GM12865 (cell line): ENCODE measurements at regions not wholly inside any gene's neighbourhood (a gene's known extent, or its start where the extent isn't known, plus 50 kb on each side); places are given as distances from the start of the nearest gene placed in this dataset.

Source experiments
- DNase-seq: peaks from one replicate; pipeline ENCODE4 v3.0.0; 2010; ENCODE audit warnings: low read depth
- H3K4me3 ChIP-seq: 2 replicates; pipeline ENCODE4 v1.5.1; 2011; ENCODE audit warnings: mild to moderate bottlenecking, low read depth, low read length, control low read depth
- TF ChIP-seq, protein P1 (sequence below): IDR thresholded peaks from 2 replicates; pipeline ENCODE4 v1.5.1; 2011; ENCODE audit warnings: low read length, control low read depth, low read depth, inconsistent platforms; ENCODE audit not compliant: insufficient read depth; ENCODE audit errors: missing control alignments

DNA sequence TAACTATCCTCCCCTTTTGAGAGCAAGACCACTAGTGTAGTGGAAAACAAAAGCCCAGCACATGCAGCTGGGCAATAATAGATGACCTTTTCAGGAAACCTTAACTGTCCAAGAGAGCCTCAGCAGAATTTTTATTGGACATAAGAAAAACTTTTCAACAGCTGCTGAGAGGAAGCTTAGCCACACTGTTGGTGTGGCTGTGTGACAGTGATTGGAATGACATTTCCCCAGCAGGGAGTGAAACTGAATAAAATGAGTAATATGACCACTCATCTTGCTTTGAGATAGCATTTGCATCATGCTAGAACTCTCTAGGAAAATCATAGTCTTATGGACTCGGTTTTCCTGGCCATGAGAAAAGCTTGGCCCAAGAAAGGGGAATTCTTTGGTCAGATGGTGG, 687.8 kb downstream of the SLCO4C1 start:
- H3K4me3 ChIP-seq = no peak overlapping the region
- TF ChIP-seq, protein P1, sequence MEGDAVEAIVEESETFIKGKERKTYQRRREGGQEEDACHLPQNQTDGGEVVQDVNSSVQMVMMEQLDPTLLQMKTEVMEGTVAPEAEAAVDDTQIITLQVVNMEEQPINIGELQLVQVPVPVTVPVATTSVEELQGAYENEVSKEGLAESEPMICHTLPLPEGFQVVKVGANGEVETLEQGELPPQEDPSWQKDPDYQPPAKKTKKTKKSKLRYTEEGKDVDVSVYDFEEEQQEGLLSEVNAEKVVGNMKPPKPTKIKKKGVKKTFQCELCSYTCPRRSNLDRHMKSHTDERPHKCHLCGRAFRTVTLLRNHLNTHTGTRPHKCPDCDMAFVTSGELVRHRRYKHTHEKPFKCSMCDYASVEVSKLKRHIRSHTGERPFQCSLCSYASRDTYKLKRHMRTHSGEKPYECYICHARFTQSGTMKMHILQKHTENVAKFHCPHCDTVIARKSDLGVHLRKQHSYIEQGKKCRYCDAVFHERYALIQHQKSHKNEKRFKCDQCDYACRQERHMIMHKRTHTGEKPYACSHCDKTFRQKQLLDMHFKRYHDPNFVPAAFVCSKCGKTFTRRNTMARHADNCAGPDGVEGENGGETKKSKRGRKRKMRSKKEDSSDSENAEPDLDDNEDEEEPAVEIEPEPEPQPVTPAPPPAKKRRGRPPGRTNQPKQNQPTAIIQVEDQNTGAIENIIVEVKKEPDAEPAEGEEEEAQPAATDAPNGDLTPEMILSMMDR = no peak
- no peak for DNase-seq

DNA sequence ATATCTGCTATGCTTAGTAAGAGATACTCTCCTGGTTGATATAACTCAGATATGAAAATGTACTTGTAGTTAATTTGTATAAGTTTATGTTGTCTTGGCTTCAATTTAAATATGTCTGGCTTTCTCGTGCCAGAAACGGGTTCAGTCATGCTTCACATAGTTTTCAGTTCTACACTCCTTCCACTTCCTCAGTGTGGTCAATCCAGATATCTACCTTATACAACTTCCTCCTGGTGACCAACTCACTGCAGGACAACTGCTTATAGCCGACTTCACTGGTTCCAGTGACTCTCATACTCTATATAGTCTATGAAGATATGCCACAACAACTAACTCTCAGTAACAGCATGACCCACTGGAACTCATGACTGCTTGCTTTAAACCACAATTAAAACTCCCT, 690.4 kb downstream of the SLCO4C1 start:
- H3K4me3 ChIP-seq = no peak overlapping the region
- TF ChIP-seq, protein P1 = no peak
- DNase-seq = no peak

DNA sequence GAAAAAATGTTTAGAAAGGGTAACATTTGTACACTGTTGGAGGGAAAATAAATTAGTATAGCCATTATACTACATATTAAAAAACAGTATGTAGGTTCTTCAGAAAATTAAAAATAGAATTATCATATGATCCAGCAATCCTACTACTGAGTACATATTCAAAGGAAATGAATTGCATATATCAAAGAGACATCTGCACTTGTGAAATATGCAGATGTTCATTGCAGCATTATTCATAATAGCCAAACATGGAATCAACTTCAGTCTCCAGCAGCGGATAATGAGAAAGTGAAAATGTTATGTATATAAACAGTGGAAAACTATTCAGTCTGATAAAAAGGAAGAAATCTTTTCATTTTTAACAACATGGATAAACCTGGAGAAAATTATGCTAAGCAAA, 695.5 kb downstream of the SLCO4C1 start:
- H3K4me3 ChIP-seq = no peak overlapping the region
- DNase-seq = no peak
- TF ChIP-seq, protein P1 = no peak

DNA sequence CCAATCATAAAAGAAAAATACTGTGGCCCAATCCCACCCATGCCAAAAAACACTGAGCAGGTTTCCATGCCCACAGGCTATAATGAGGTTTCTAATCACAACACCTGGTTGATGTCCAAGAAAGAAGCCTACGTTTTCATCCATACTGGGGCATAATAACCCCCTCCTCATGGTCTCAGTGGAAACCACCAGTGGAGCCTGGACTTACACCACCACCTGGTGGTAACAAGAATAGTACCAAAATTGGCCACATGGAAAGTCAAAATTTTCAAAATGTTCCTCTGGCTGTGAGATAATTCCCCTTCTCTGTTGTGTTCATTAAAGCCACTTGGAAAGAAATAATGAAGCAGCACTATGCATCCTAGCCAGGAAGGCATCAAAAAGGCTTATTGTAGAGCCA, 687.3 kb upstream of the ST8SIA4 start:
- peak; percentile 5 for DNase-seq
- H3K4me3 ChIP-seq = no peak overlapping the region
- TF ChIP-seq, protein P1 = peak; percentile 39

DNA sequence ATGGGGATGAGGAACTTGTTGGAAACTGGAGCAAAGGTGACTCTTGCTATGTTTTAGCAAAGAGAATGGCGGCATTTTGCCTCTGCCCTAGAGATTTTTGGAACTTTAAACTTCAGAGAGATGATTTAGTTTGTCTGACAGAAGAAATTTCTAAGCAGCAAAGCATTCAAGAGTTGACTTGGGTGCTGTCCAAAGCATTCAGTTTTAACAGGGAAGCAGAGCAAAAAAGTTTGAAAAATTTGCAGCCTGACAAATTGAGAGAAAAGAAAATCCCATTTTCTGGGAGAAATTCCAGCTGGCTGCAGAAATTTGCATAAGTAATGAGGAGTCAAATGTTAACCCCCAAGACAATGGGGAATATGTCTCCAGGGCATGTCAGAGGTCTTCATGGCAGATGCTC, 682.3 kb upstream of the ST8SIA4 start:
- TF ChIP-seq, protein P1 = no peak
- no peak for DNase-seq
- H3K4me3 ChIP-seq = no peak overlapping the region

DNA sequence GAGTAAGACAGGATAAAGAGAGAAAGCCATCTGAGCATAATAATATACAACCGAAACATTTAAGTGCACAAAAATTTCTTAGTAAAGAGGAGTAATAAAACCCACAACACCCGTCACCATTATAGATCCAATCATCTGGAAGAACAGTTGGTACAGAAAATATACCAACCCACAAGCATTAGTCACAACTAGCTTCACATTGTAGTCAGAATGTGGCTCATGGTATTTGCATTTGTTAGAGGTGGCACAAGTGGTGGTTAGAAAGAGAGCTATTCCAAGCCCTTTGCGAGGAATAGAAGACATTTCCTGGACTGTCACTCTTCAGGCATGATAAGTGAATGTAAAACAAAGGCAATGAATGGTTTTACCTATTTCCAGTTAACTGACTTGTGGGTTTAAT, 677.5 kb upstream of the ST8SIA4 start:
- TF ChIP-seq, protein P1 = no peak
- H3K4me3 ChIP-seq = no peak overlapping the region
- DNase-seq = no peak

DNA sequence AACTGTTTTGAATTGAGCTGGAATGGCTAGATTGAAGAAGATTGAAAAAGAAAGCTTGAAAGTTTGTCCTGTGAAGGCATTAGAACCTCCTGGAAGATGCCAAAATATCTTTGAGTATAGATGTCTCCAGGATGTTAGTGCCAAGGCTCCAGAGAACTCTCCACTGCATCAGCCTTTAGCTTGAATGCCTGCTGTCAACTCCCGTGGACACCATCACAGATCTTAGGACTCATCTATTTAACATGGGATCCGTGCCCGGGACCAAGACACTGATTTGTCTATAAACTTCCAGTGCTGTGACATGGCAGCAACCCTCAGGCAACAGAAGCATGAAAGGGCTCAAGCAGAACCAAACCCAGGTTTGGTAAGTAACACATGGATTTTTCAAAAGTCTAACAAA, 670.9 kb upstream of the ST8SIA4 start:
- no peak for DNase-seq
- TF ChIP-seq, protein P1 = no peak
- no peak overlapping the region for H3K4me3 ChIP-seq
